Neuronal stem cell (in vitro differentiated cells): ENCODE measurements at regions not wholly inside any gene's neighbourhood (a gene's known extent, or its start where the extent isn't known, plus 50 kb on each side); places are given as distances from the start of the nearest gene placed in this dataset.

ENCODE experiments used
- DNase-seq: peaks from one replicate; pipeline ENCODE4 v3.0.0-alpha.2; 2013; ENCODE audit warnings: low spot score
- H2AFZ ChIP-seq: one replicate; pipeline ENCODE4 v1.6.1; 2013; ENCODE audit warnings: mild to moderate bottlenecking, low read length, inconsistent platforms
- H2AK5ac ChIP-seq: 2 replicates; pipeline ENCODE4 v1.6.1; 2013; ENCODE audit warnings: low read depth, mild to moderate bottlenecking, inconsistent platforms, low read length, moderate library complexity, mixed read lengths
- H2BK120ac ChIP-seq: 2 replicates; pipeline ENCODE4 v1.6.1; 2013; ENCODE audit warnings: low read depth, mild to moderate bottlenecking, inconsistent platforms, low read length, moderate library complexity, mixed read lengths
- H2BK12ac ChIP-seq: one replicate; pipeline ENCODE4 v1.6.1; 2013; ENCODE audit warnings: low read length, inconsistent platforms
- H2BK15ac ChIP-seq: 2 replicates; pipeline ENCODE4 v1.6.1; 2013; ENCODE audit warnings: mild to moderate bottlenecking, low read length, inconsistent platforms, mixed read lengths
- H2BK5ac ChIP-seq: one replicate; pipeline ENCODE4 v1.6.1; 2013; ENCODE audit warnings: inconsistent platforms, mild to moderate bottlenecking, low read length, moderate library complexity
- H3K14ac ChIP-seq: one replicate; pipeline ENCODE4 v1.6.1; 2013; ENCODE audit warnings: low read length, inconsistent platforms
- H3K18ac ChIP-seq: 2 replicates; pipeline ENCODE4 v1.6.1; 2013; ENCODE audit warnings: low read length, inconsistent platforms
- H3K23ac ChIP-seq: 2 replicates; pipeline ENCODE4 v1.6.1; 2013; ENCODE audit warnings: low read depth, mild to moderate bottlenecking, mixed read lengths, low read length, inconsistent platforms; ENCODE audit not compliant: poor library complexity
- H3K27ac ChIP-seq: replicated peaks from 3 replicates; pipeline ENCODE4 v1.5.1; 2013; ENCODE audit warnings: low read length, inconsistent platforms
- H3K27me3 ChIP-seq, 3 experiments: 2 replicates each; pipeline ENCODE4 v1.6.1; 2013; ENCODE audit warnings: low read length in 3 of 3, mild to moderate bottlenecking in 2 of 3, inconsistent platforms in 1 of 3, low read depth in 1 of 3, mixed read lengths in 1 of 3, moderate library complexity in 1 of 3; ENCODE audit not compliant: control insufficient read depth in 3 of 3, insufficient read depth in 3 of 3
- H3K36me3 ChIP-seq, 2 donors: replicated peaks in 1 of 2; 2 replicates each; pipeline ENCODE4 v1.6.1; 2013; ENCODE audit warnings: low read length in 2 of 2; ENCODE audit not compliant: control insufficient read depth in 2 of 2, insufficient read depth in 2 of 2
- H3K4ac ChIP-seq: 2 replicates; pipeline ENCODE4 v1.6.1; 2013; ENCODE audit warnings: inconsistent platforms, mild to moderate bottlenecking, low read length, moderate library complexity
- H3K4me1 ChIP-seq, 2 donors: 1 replicate in 1 of 2; 2 replicates in 1 of 2; pipeline ENCODE4 v1.6.1; 2013; ENCODE audit warnings: low read length in 2 of 2, low read depth in 1 of 2; ENCODE audit not compliant: control insufficient read depth in 2 of 2, insufficient read depth in 1 of 2
- H3K4me2 ChIP-seq: one replicate; pipeline ENCODE4 v1.6.1; 2013; ENCODE audit warnings: mild to moderate bottlenecking, low read length, inconsistent platforms; ENCODE audit not compliant: insufficient read depth, poor library complexity, severe bottlenecking
- H3K4me3 ChIP-seq, 2 donors: 2 replicates each; pipeline ENCODE4 v1.5.1; 2013; ENCODE audit warnings: low read length in 2 of 2, mild to moderate bottlenecking in 2 of 2, inconsistent platforms in 1 of 2, moderate library complexity in 1 of 2
- H3K79me1 ChIP-seq: one replicate; pipeline ENCODE4 v1.6.1; 2013; ENCODE audit warnings: low read depth, mild to moderate bottlenecking, inconsistent platforms, low read length, moderate library complexity
- H3K9ac ChIP-seq: one replicate; pipeline ENCODE4 v1.6.1; 2013; ENCODE audit warnings: mild to moderate bottlenecking, low read depth, low read length, inconsistent platforms; ENCODE audit not compliant: poor library complexity
- H3K9me3 ChIP-seq, 2 donors: replicated peaks in 1 of 2; 2 replicates each; pipeline versions ENCODE3 to v1.6.1; 2013; ENCODE audit warnings: low read length in 2 of 2, mild to moderate bottlenecking in 2 of 2, inconsistent platforms in 1 of 2, low read depth in 1 of 2, mixed read lengths in 1 of 2, moderate library complexity in 1 of 2; ENCODE audit not compliant: control insufficient read depth in 2 of 2, insufficient read depth in 1 of 2
- H4K8ac ChIP-seq: one replicate; pipeline ENCODE4 v1.6.1; 2013; ENCODE audit warnings: low read depth, mild to moderate bottlenecking, inconsistent platforms, low read length, moderate library complexity
- H4K91ac ChIP-seq: one replicate; pipeline ENCODE4 v1.6.1; 2013; ENCODE audit warnings: low read length, low read depth, mild to moderate bottlenecking, inconsistent platforms; ENCODE audit not compliant: poor library complexity
- WGBS, 2 donors: extraction: QIAGEN DNeasy Blood & Tissue Kit; methylation state at CpG; one replicate each; pipeline ENCODE4 v1.1.7; 2013; ENCODE audit warnings: missing lambda C conversion rate in 2 of 2, mixed read lengths in 1 of 2; ENCODE audit not compliant: insufficient read length in 2 of 2, insufficient replicate concordance in 1 of 2; ENCODE audit errors: extremely low coverage in 2 of 2; 5-methylcytosine and 5-hydroxymethylcytosine counted together

DNA sequence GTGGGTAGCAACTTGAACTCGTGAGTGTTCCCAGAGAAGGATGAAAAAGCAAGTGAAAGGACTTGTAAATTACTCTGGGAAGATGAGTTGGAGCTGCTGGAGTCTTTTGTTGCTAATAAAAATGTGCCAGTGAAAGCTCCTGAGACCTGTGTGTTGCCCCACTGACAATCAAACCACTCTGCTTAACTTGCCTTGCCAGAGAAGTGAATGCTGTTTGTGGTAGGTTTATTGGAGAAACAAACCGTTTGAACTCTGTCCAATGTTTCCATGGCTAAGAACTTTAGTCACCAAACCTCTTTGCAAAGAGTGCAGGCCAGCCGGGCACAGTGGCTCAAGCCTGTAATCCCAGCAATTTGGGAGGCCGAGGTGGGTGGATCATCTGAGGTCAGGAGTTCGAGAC, 586.9 kb downstream of the PCDH7 start:
- H3K23ac ChIP-seq = no peak overlapping the region
- H3K27ac ChIP-seq = no peak overlapping the region
- no peak for DNase-seq
- no peak overlapping the region for H4K91ac ChIP-seq
- H3K18ac ChIP-seq = no peak overlapping the region
- H2BK12ac ChIP-seq = no peak overlapping the region
- H4K8ac ChIP-seq = no peak overlapping the region
- H3K36me3 ChIP-seq = no peaks in the 10 kb centered on the region
- no peak overlapping the region for H3K9ac ChIP-seq
- no peak overlapping the region for H2AK5ac ChIP-seq
- no peaks in the 10 kb centered on the region for H3K9me3 ChIP-seq
- H2BK15ac ChIP-seq = no peak overlapping the region
- no peak overlapping the region for H3K4me3 ChIP-seq
- no peak overlapping the region for H3K4ac ChIP-seq
- H3K79me1 ChIP-seq = no peaks in the 10 kb centered on the region
- H2AFZ ChIP-seq = peak overlapping the region; percentile 17
- no peak overlapping the region for H3K14ac ChIP-seq
- no peaks in the 10 kb centered on the region for H3K4me1 ChIP-seq
- no peaks in the 10 kb centered on the region for H3K27me3 ChIP-seq
- no peak overlapping the region for H3K4me2 ChIP-seq
- no CpG with 5 or more reads among the region's 5 CpGs for WGBS, 2 donors
- H2BK5ac ChIP-seq = no peak overlapping the region
- no peak overlapping the region for H2BK120ac ChIP-seq

DNA sequence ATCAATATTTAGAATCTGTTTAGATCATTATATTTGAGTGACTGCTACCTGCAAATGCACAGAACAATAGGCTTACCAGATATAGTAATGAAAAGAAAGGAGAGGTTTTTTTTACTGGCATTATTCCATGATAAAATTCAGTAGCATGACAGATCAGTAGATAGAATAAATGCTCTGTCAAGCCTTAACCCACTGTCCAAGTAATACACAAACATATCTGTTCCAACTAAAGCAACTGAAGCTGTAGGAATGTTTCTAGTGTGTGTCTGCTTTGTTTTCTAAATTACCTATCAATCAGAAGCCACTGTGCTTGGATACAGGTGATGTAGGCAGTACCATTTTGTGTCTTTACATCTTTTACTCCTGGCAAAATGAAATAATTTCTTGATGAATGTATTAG, 604.6 kb downstream of the PCDH7 start:
- Histone ChIP-seq H3K4me2 (no peak overlapping the region), H3K4me3 (no peak overlapping the region), H3K4ac (no peak overlapping the region), H4K91ac (no peak overlapping the region), H3K18ac (no peak overlapping the region), H2BK15ac (no peak overlapping the region), H3K27me3 (no peaks in the 10 kb centered on the region), H2BK12ac (no peak overlapping the region), H3K23ac (no peak overlapping the region), H2AK5ac (no peak overlapping the region), H2BK5ac (no peak overlapping the region), H3K36me3 (no peaks in the 10 kb centered on the region), H2AFZ (no peak overlapping the region), H3K79me1 (no peaks in the 10 kb centered on the region), H3K9me3 (no peaks in the 10 kb centered on the region), H2BK120ac (no peak overlapping the region), H3K27ac (no peak overlapping the region), H3K4me1 (no peaks in the 10 kb centered on the region), H3K14ac (no peak overlapping the region), H3K9ac (no peak overlapping the region), H4K8ac (no peak overlapping the region)
- DNase-seq = no peak

DNA sequence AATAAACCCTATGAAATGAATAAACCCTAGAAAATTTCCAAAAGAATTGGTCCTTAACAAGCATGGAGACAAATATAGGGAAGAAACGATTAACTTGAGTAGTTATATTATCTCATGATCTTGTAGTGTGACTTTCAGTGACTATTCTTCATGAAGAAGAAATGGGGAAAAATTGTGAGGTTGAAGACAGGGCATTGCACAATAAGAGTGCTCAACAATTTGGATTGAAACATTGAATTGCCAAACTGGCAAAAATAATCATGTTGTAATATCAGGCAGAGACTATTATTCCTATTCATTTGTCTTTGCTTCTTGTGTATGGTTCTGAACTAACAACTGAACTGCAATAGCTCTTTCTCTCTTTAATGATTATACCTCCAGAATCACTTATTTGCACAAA, 605.1 kb downstream of the PCDH7 start:
- H3K4me1 ChIP-seq = no peaks in the 10 kb centered on the region
- no peak for DNase-seq
- no peaks in the 10 kb centered on the region for H3K79me1 ChIP-seq
- H3K27ac ChIP-seq = no peak overlapping the region
- H3K36me3 ChIP-seq = no peaks in the 10 kb centered on the region
- no peak overlapping the region for H4K8ac ChIP-seq
- H2BK12ac ChIP-seq = no peak overlapping the region
- H3K27me3 ChIP-seq = no peaks in the 10 kb centered on the region
- H3K9ac ChIP-seq = no peak overlapping the region
- no peak overlapping the region for H2BK15ac ChIP-seq
- no peak overlapping the region for H2BK5ac ChIP-seq
- H2BK120ac ChIP-seq = no peak overlapping the region
- no peak overlapping the region for H3K14ac ChIP-seq
- H3K4me3 ChIP-seq = no peak overlapping the region
- no peak overlapping the region for H4K91ac ChIP-seq
- no peak overlapping the region for H2AFZ ChIP-seq
- no peak overlapping the region for H3K23ac ChIP-seq
- H3K4ac ChIP-seq = no peak overlapping the region
- WGBS, 2 donors = no CpG with 5 or more reads among the region's 1 CpG
- H3K4me2 ChIP-seq = no peak overlapping the region
- no peak overlapping the region for H2AK5ac ChIP-seq
- H3K18ac ChIP-seq = no peak overlapping the region
- peaks cover 0 to 2% of the 10 kb centered on the region in 2 donors for H3K9me3 ChIP-seq

DNA sequence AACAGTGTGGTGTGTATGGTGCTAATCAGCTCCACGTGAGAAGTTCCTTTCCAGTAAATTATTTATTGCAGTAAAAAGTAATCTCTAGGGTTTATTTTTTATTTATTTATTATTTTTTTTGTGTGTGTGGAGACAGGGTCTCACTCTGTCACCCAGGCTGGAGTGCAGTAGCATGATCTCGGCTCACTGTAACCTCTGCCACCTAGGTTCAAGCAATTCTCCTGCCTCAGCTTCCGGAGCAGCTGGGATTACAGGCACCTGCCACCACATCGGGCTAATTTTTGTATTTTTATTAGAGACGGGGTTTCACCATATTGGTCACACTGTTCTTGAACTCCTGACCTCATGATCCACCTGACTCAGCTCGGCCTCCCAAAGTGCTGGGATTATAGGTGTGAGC, 606.9 kb downstream of the PCDH7 start:
- Histone ChIP-seq H3K27ac (no peak overlapping the region), H3K79me1 (no peaks in the 10 kb centered on the region), H3K9ac (no peak overlapping the region), H4K91ac (no peak overlapping the region), H2BK120ac (no peak overlapping the region), H3K4ac (no peak overlapping the region), H2BK15ac (no peak overlapping the region), H3K27me3 (no peaks in the 10 kb centered on the region), H3K4me1 (no peaks in the 10 kb centered on the region), H3K36me3 (no peaks in the 10 kb centered on the region), H4K8ac (no peak overlapping the region), H2BK5ac (no peak overlapping the region), H3K18ac (no peak overlapping the region), H2AFZ (no peak overlapping the region), H3K4me2 (no peak overlapping the region), H3K9me3 (peaks cover 0 to 2% of the 10 kb centered on the region in 2 donors), H3K14ac (no peak overlapping the region), H2BK12ac (no peak overlapping the region), H3K4me3 (no peak overlapping the region), H2AK5ac (no peak overlapping the region), H3K23ac (no peak overlapping the region)
- no peak for DNase-seq
- WGBS, 2 donors = no CpG with 5 or more reads among the region's 6 CpGs
